NCI-H69 (cell line): ENCODE measurements at regions not wholly inside any gene's neighbourhood (a gene's known extent, or its start where the extent isn't known, plus 50 kb on each side); places are given as distances from the start of the nearest gene placed in this dataset.
"Not testable (repeated sequence)": the region's sequence is repeated elsewhere in the genome, so short reads cannot be mapped to it uniquely, and the experiment has no call there.

Experiments
- DNase-seq: peaks from one replicate; lab custom pipeline; 2025; lab: John Stamatoyannopoulos, UW

GRCh38 chr20:57829336-57829735, 119.5 kb upstream of the PMEPA1 start:
- no peak for DNase-seq

GRCh38 chr20:57828696-57829095, 118.9 kb upstream of the PMEPA1 start:
- no peak for DNase-seq

GRCh38 chr20:57826666-57827287, 117.0 kb upstream of the PMEPA1 start:
- DNase-seq = no peak

- DNase-seq = no peak
Observed at GRCh38 chr20:57824909-57825308, 115.1 kb upstream of the PMEPA1 start.

- no peak for DNase-seq
Observed at GRCh38 chr20:57821935-57822334, 112.1 kb upstream of the PMEPA1 start.

- peak; percentile 7 for DNase-seq
Observed at GRCh38 chr20:57819691-57820380, 110.0 kb upstream of the PMEPA1 start.

GRCh38 chr20:57819291-57819690, 109.5 kb upstream of the PMEPA1 start:
- no peak for DNase-seq

GRCh38 chr20:57818418-57819181, 108.8 kb upstream of the PMEPA1 start:
- DNase-seq = no peak

- DNase-seq = no peak
Observed at GRCh38 chr20:57815405-57815804, 105.6 kb upstream of the PMEPA1 start.

GRCh38 chr20:57814529-57814928, 104.7 kb upstream of the PMEPA1 start:
- DNase-seq = no peak

GRCh38 chr20:57813509-57814269, 103.9 kb upstream of the PMEPA1 start:
- no peak for DNase-seq

GRCh38 chr20:57812632-57813031, 102.8 kb upstream of the PMEPA1 start:
- DNase-seq = not testable (repeated sequence)

- no peak for DNase-seq
Observed at GRCh38 chr20:57811374-57812020, 101.7 kb upstream of the PMEPA1 start.

GRCh38 chr20:57810511-57811373, 100.9 kb upstream of the PMEPA1 start:
- DNase-seq = no peak

GRCh38 chr20:57809661-57810172, 99.9 kb upstream of the PMEPA1 start:
- DNase-seq = no peak

- DNase-seq = no peak
Observed at GRCh38 chr20:57809149-57809548, 99.3 kb upstream of the PMEPA1 start.

- no peak for DNase-seq
Observed at GRCh38 chr20:57808264-57809070, 98.7 kb upstream of the PMEPA1 start.

GRCh38 chr20:57807401-57808263, 97.8 kb upstream of the PMEPA1 start:
- DNase-seq = no peak

GRCh38 chr20:57806975-57807374, 97.2 kb upstream of the PMEPA1 start:
- no peak for DNase-seq
